ENCODE measurements at regions not wholly inside any gene's neighbourhood (a gene's known extent, or its start where the extent isn't known, plus 50 kb on each side); places are given as distances from the start of the nearest gene placed in this dataset.

GRCh38 chr17:33848433-33848832 lies 406.7 kb upstream of the CCL2 start:
- Histone ChIP-seq H3K36me3 (no peaks in the 10 kb centered on the region), H3K27ac (no peak overlapping the region), H3K9me3 (no peaks in the 10 kb centered on the region), H3K4me1 (ENCODE audit: insufficient read depth) (no peaks in the 10 kb centered on the region), H3K27me3 (no peaks in the 10 kb centered on the region), H3K4me3 (no peak overlapping the region)
- no peak for DNase-seq
- TF ChIP-seq, protein P1, sequence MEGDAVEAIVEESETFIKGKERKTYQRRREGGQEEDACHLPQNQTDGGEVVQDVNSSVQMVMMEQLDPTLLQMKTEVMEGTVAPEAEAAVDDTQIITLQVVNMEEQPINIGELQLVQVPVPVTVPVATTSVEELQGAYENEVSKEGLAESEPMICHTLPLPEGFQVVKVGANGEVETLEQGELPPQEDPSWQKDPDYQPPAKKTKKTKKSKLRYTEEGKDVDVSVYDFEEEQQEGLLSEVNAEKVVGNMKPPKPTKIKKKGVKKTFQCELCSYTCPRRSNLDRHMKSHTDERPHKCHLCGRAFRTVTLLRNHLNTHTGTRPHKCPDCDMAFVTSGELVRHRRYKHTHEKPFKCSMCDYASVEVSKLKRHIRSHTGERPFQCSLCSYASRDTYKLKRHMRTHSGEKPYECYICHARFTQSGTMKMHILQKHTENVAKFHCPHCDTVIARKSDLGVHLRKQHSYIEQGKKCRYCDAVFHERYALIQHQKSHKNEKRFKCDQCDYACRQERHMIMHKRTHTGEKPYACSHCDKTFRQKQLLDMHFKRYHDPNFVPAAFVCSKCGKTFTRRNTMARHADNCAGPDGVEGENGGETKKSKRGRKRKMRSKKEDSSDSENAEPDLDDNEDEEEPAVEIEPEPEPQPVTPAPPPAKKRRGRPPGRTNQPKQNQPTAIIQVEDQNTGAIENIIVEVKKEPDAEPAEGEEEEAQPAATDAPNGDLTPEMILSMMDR (IDR thresholded peaks at IDR 0.05): no peak
- TF ChIP-seq EP300 (IDR thresholded peaks at IDR 0.05): no peak
- TF ChIP-seq POLR2A (IDR thresholded peaks at IDR 0.05): no peak
- 69 to 76% (median 72%) methylated on average over 3 of the region's 3 CpGs for WGBS, 3 donors
- intact Hi-C loops (cut with DNase I): no loop called here

DNA sequence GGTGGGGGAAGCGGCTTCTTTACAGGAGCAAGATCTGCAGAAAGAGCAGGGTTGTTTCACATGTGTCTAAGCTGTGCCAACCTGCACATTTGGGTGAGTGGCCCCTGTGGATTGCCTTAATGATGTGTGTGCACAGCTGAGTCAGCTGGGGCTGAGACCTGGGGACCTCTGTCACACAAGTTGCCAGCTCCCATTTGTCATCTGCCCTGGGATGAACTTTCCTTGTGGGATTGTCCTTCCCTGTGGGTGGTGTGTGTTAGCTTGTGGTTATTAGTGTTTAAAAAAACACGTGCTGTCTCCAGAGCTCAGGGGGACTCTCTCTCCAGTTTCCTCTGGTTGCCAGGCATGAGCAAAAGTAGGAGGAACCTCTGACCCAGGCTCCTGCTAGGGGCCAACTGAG lies 400.5 kb upstream of the CCL2 start:
- H3K27ac ChIP-seq: no peak overlapping the region
- H3K27me3 ChIP-seq: no peaks in the 10 kb centered on the region
- H3K9me3 ChIP-seq: no peaks in the 10 kb centered on the region
- H3K4me3 ChIP-seq: no peak overlapping the region
- no peaks in the 10 kb centered on the region for H3K4me1 ChIP-seq (ENCODE audit: insufficient read depth)
- no peaks in the 10 kb centered on the region for H3K36me3 ChIP-seq
- intact Hi-C loops (cut with DNase I): no loop called here
- TF ChIP-seq EP300 (IDR thresholded peaks at IDR 0.05) (no peak), POLR2A (IDR thresholded peaks at IDR 0.05) (no peak)
- TF ChIP-seq, protein P1 (IDR thresholded peaks at IDR 0.05): no peak
- DNase-seq: no peak
- 51 to 57% (median 56%) methylated on average over 2 of the region's 2 CpGs for WGBS, 3 donors

DNA sequence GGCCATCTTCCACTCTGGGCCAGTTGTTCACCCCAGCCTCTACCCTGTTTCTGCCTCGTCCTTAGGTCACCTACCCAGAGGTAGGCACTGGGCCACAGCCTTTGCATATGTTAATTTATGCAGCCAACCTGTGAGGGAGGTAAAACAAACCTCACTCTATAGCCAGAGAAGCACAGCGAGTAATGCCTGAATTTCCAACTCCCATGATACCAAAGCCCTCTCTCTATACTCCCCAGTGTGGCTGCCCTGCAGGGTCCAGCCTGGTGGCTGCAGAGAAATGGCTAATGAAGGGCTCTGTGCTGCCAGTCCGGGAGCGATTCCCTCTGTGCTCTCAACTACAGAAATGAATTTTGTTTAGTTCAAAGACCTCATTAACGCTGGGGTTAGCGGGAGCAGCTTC lies 397.0 kb upstream of the CCL2 start:
- intact Hi-C loops (cut with DNase I): no loop called here

DNA sequence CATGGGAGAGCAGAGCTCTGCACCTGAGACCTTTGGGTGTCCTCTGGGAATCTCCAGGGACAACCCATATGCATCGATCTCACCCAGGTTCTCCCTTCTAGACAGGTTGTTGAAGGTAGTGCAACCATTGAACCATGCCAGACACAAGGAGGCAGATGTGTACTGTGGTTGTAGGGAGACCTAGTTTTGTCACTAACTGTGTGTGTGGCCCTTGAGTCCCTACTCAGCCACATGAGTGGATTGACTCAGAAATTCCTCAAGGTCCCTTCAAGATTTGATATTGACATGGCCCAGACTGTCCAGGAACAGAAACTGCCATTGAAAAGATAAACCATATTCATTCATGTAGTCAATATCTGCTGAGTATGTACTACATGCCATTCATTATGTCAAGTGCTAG lies 396.4 kb upstream of the CCL2 start:
- no peaks in the 10 kb centered on the region for H3K4me1 ChIP-seq (ENCODE audit: insufficient read depth)
- H3K36me3 ChIP-seq: no peaks in the 10 kb centered on the region
- no peak for DNase-seq
- H3K9me3 ChIP-seq: no peaks in the 10 kb centered on the region
- H3K4me3 ChIP-seq: no peak overlapping the region
- 71 to 88% (median 83%) methylated on average over 1 of the region's 1 CpG for WGBS, 3 donors
- no peak overlapping the region for H3K27ac ChIP-seq
- intact Hi-C loops (cut with DNase I): no loop called here
- TF ChIP-seq EP300 (IDR thresholded peaks at IDR 0.05) (no peak), POLR2A (IDR thresholded peaks at IDR 0.05) (no peak)
- TF ChIP-seq, protein P1 (IDR thresholded peaks at IDR 0.05): no peak
- no peaks in the 10 kb centered on the region for H3K27me3 ChIP-seq

More for the DNA sequence above, 397.0 kb upstream of the CCL2 start:
- TF ChIP-seq EP300 (IDR thresholded peaks at IDR 0.05) (no peak), POLR2A (IDR thresholded peaks at IDR 0.05) (no peak)
- TF ChIP-seq, protein P1 (IDR thresholded peaks at IDR 0.05): no peak
- 32 to 53% (median 44%) methylated on average over 6 of the region's 6 CpGs for WGBS, 3 donors
- no peak overlapping the region for H3K4me3 ChIP-seq
- no peaks in the 10 kb centered on the region for H3K4me1 ChIP-seq (ENCODE audit: insufficient read depth)
- no peaks in the 10 kb centered on the region for H3K27me3 ChIP-seq
- H3K9me3 ChIP-seq: no peaks in the 10 kb centered on the region
- H3K36me3 ChIP-seq: no peaks in the 10 kb centered on the region
- DNase-seq: no peak
- H3K27ac ChIP-seq: no peak overlapping the region
